ENCODE measurements at regions not wholly inside any gene's neighbourhood (a gene's known extent, or its start where the extent isn't known, plus 50 kb on each side); places are given as distances from the start of the nearest gene placed in this dataset.

GRCh38 chr7:67678419-67678818, 681.8 kb downstream of the TYW1 start:
- Histone ChIP-seq H3K9me3 (ENCODE audit: low read length) (0 out of 2 replicates have a peak, but pooled peaks cover 6% of the 10 kb centered on the region), H4K20me1 (ENCODE audit: low read length) (no peaks in the 10 kb centered on the region), H3K9ac (ENCODE audit: low read length) (no peak overlapping the region), H3K27ac (ENCODE audit: low read length) (no peak overlapping the region), H3K27me3 (ENCODE audit: low read length) (no peaks in the 10 kb centered on the region), H3K4me1 (ENCODE audit: insufficient read depth, low read length) (no peaks in the 10 kb centered on the region), H3F3A (ENCODE audit: low read length, unreplicated experiment) (no peaks in the 10 kb centered on the region), H3K79me2 (ENCODE audit: low read length) (no peaks in the 10 kb centered on the region), H3K9me2 (replicated peaks; ENCODE audit: low read length) (no peaks in the 10 kb centered on the region), H2AFZ (ENCODE audit: low read length) (no peak overlapping the region), H3K36me3 (ENCODE audit: low read depth, low read length) (no peaks in the 10 kb centered on the region), H3K4me2 (ENCODE audit: low read length) (no peak overlapping the region), H3K4me3 (ENCODE audit: low read length) (no peak overlapping the region)
- no TSS peak for BruUV-seq (replicated peaks)
- ChIA-PET CTCF (no interaction called here), POLR2A (ENCODE audit: unreplicated experiment) (no interaction called here)
- intact Hi-C loops (cut with micrococcal nuclease): no loop called here
- TF ChIP-seq EZH2phosphoT487 (IDR thresholded peaks at IDR 0.05; ENCODE audit: borderline replicate concordance, low read length) (no peak), EZH2 (IDR thresholded peaks at IDR 0.05; ENCODE audit: low read length, unreplicated experiment) (no peak)
- TF ChIP-seq, protein P1, sequence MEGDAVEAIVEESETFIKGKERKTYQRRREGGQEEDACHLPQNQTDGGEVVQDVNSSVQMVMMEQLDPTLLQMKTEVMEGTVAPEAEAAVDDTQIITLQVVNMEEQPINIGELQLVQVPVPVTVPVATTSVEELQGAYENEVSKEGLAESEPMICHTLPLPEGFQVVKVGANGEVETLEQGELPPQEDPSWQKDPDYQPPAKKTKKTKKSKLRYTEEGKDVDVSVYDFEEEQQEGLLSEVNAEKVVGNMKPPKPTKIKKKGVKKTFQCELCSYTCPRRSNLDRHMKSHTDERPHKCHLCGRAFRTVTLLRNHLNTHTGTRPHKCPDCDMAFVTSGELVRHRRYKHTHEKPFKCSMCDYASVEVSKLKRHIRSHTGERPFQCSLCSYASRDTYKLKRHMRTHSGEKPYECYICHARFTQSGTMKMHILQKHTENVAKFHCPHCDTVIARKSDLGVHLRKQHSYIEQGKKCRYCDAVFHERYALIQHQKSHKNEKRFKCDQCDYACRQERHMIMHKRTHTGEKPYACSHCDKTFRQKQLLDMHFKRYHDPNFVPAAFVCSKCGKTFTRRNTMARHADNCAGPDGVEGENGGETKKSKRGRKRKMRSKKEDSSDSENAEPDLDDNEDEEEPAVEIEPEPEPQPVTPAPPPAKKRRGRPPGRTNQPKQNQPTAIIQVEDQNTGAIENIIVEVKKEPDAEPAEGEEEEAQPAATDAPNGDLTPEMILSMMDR (conservative IDR thresholded peaks at IDR 0.05; ENCODE audit: low read depth, low read length): no peak
- no peak for ATAC-seq
- DNase-seq: no peak

DNA sequence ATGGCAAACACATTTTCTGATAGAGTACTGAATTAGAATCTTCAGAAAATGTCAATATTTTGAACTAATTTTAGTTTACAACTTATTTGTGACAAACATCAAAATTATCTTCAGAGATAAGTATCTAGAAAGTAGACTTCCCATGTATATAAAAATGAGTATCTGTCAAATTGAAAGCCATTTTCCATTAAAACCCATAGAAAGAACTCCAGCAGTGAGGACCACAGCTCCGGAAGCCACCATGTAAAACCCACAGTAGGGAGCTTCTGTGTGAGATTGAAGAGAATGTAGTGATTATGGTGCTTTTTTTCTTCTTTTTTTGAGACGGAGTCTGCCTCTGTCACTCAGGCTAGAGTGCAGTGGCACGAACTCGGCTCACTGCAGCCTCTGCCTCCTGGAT, 687.0 kb downstream of the TYW1 start:
- no TSS peak for BruUV-seq (replicated peaks)
- Histone ChIP-seq H3K4me3 (ENCODE audit: low read length) (no peak overlapping the region), H3K27ac (ENCODE audit: low read length) (no peak overlapping the region), H3K27me3 (ENCODE audit: low read length) (no peaks in the 10 kb centered on the region), H2AFZ (ENCODE audit: low read length) (no peak overlapping the region), H3K9me2 (replicated peaks; ENCODE audit: low read length) (no peaks in the 10 kb centered on the region), H3K9me3 (ENCODE audit: low read length) (no peaks in the 10 kb centered on the region), H3K4me2 (ENCODE audit: low read length) (no peak overlapping the region), H3K79me2 (ENCODE audit: low read length) (no peaks in the 10 kb centered on the region), H3K4me1 (ENCODE audit: insufficient read depth, low read length) (no peaks in the 10 kb centered on the region), H3K36me3 (ENCODE audit: low read depth, low read length) (no peaks in the 10 kb centered on the region), H4K20me1 (ENCODE audit: low read length) (no peaks in the 10 kb centered on the region), H3K9ac (ENCODE audit: low read length) (no peak overlapping the region), H3F3A (ENCODE audit: low read length, unreplicated experiment) (no peaks in the 10 kb centered on the region)
- intact Hi-C loops (cut with micrococcal nuclease): no loop called here
- DNase-seq (no peak), ATAC-seq (no peak)
- TF ChIP-seq EZH2 (IDR thresholded peaks at IDR 0.05; ENCODE audit: low read length, unreplicated experiment) (no peak), EZH2phosphoT487 (IDR thresholded peaks at IDR 0.05; ENCODE audit: borderline replicate concordance, low read length) (no peak)
- TF ChIP-seq, protein P1 (conservative IDR thresholded peaks at IDR 0.05; ENCODE audit: low read depth, low read length): no peak
- CTCF ChIA-PET: no interaction called here
- POLR2A ChIA-PET (ENCODE audit: unreplicated experiment): no interaction called here

DNA sequence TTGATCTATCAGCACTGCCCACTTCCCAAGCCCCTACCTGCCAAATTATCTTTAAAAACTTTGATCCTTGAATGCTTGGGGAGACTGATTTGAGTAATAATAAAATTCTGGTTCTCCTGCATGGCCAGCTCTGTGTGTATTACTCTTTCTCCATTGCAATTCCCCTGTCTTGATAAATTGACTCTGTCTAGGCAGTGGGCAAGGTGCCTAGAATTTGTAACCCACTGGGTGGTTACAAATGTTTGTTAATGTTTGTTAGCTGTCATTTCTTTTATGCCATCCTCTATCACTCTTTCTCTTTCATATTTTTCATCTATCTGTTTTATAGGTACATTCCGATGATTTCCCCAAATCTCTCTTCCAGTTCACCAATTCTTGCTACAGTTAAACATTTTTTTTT, 694.1 kb downstream of the TYW1 start:
- TF ChIP-seq, protein P1 (conservative IDR thresholded peaks at IDR 0.05; ENCODE audit: low read depth, low read length): no peak
- no peak for TF ChIP-seq EZH2 (IDR thresholded peaks at IDR 0.05; ENCODE audit: low read length, unreplicated experiment)
- no peak for TF ChIP-seq EZH2phosphoT487 (IDR thresholded peaks at IDR 0.05; ENCODE audit: borderline replicate concordance, low read length)
- no peak overlapping the region for H3K4me3 ChIP-seq (ENCODE audit: low read length)
- H3K4me1 ChIP-seq (ENCODE audit: insufficient read depth, low read length): no peaks in the 10 kb centered on the region
- no peak overlapping the region for H3K27ac ChIP-seq (ENCODE audit: low read length)
- H2AFZ ChIP-seq (ENCODE audit: low read length): no peak overlapping the region
- H4K20me1 ChIP-seq (ENCODE audit: low read length): no peaks in the 10 kb centered on the region
- H3K4me2 ChIP-seq (ENCODE audit: low read length): no peak overlapping the region
- H3K9ac ChIP-seq (ENCODE audit: low read length): no peak overlapping the region
- H3F3A ChIP-seq (ENCODE audit: low read length, unreplicated experiment): no peaks in the 10 kb centered on the region
- ChIA-PET CTCF (no interaction called here), POLR2A (ENCODE audit: unreplicated experiment) (no interaction called here)
- no peak for ATAC-seq
- no peaks in the 10 kb centered on the region for H3K36me3 ChIP-seq (ENCODE audit: low read depth, low read length)
- H3K9me2 ChIP-seq (replicated peaks; ENCODE audit: low read length): no peaks in the 10 kb centered on the region
- DNase-seq: no peak
- no peaks in the 10 kb centered on the region for H3K79me2 ChIP-seq (ENCODE audit: low read length)
- BruUV-seq (replicated peaks): no TSS peak
- H3K27me3 ChIP-seq (ENCODE audit: low read length): no peaks in the 10 kb centered on the region
- H3K9me3 ChIP-seq (ENCODE audit: low read length): no peaks in the 10 kb centered on the region
- intact Hi-C loops (cut with micrococcal nuclease): no loop called here
